ENCODE measurements at regions not wholly inside any gene's neighbourhood (a gene's known extent, or its start where the extent isn't known, plus 50 kb on each side); places are given as distances from the start of the nearest gene placed in this dataset.

GRCh38 chr19:13600091-13600490 lies 93.8 kb upstream of the CACNA1A start:
- H3K9ac ChIP-seq (ENCODE audit: low read length): no peak overlapping the region
- POLR2A ChIA-PET: no interaction called here
- no peaks in the 10 kb centered on the region for H3K79me2 ChIP-seq (ENCODE audit: insufficient read depth, low read length)
- TF ChIP-seq ZNF274 (IDR thresholded peaks at IDR 0.05; ENCODE audit: low read depth, low read length) (no peak), TCF7L2 (IDR thresholded peaks at IDR 0.05; ENCODE audit: borderline replicate concordance, extremely low read depth, insufficient read depth, insufficient read length) (no peak), ATF3 (IDR thresholded peaks at IDR 0.05) (no peak), JUND (IDR thresholded peaks at IDR 0.05) (no peak)
- H3K9me2 ChIP-seq (ENCODE audit: insufficient read depth): no peaks in the 10 kb centered on the region
- H3K4me2 ChIP-seq (ENCODE audit: low read length): no peak overlapping the region
- no peak overlapping the region for H2AFZ ChIP-seq (ENCODE audit: low read depth, low read length, poor library complexity, severe bottlenecking)
- CTCF ChIA-PET: interaction anchor here (0.9 to 7.0 kb wide), 2 partner anchors 122 to 262 kb away, joined by 3 to 42 read pairs; no protein-coding TSS in a partner anchor
- ATAC-seq: no peak
- no peaks in the 10 kb centered on the region for H3K9me3 ChIP-seq (ENCODE audit: control insufficient read depth in 1 of 2, insufficient read depth in 1 of 2, low read depth in 1 of 2, low read length in 2 of 2)
- no peaks in the 10 kb centered on the region for H3K36me3 ChIP-seq (ENCODE audit: control insufficient read depth in 1 of 2, insufficient read depth in 2 of 2, low read length in 2 of 2)
- RAD21 ChIA-PET (ENCODE audit: low non-redundant PET in 1 of 2, low total read pairs in 2 of 2, uncharacterized antibody in 2 of 2, unreplicated experiment in 2 of 2): no interaction called here
- DNase-seq (ENCODE audit: low read depth, low spot score): no peak
- H3K4me3 ChIP-seq (replicated peaks in 1 of 2; ENCODE audit: low read depth in 1 of 2, low read length in 2 of 2): no peak overlapping the region
- no TSS peak for BruUV-seq (replicated peaks)
- no peak overlapping the region for H3K27ac ChIP-seq (ENCODE audit: low read depth, low read length)
- H3K4me1 ChIP-seq (ENCODE audit: control insufficient read depth in 1 of 2, insufficient read depth in 2 of 2, low read length in 2 of 2): no peaks in the 10 kb centered on the region
- no peaks in the 10 kb centered on the region for H4K20me1 ChIP-seq (ENCODE audit: insufficient read depth)
- H3K27me3 ChIP-seq (ENCODE audit: insufficient read depth, low read length): 0 out of 2 replicates have a peak, but pooled peaks cover 4% of the 10 kb centered on the region
- intact Hi-C loops (cut with micrococcal nuclease): no loop called here

DNA sequence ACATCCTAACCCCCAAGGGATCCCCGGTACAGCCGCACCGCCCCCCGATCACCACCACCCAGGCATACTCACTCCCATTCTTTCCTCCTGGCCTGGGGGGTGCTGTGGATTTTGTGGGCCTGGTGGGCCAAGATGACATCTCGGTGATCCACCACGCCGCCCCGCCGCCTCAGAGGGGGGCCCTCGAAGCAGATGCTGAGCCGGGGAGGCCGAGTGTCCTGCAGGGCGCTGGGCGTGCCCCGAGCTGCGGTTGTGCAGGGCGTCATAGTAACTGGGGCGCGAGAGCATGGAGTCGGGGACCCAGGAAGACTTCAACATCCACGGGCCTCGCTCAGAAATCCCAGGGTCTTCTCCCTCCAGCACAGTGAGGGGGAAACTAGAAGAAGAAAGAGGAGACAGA lies 93.4 kb upstream of the CACNA1A start:
- ChIA-PET CTCF (interaction anchor here (0.9 to 7.0 kb wide), 2 partner anchors 122 to 262 kb away, joined by 3 to 42 read pairs; no protein-coding TSS in a partner anchor), RAD21 (ENCODE audit: low non-redundant PET in 1 of 2, low total read pairs in 2 of 2, uncharacterized antibody in 2 of 2, unreplicated experiment in 2 of 2) (interaction anchor here in 1 of 2 experiments (0.7 kb wide), 1 partner anchor 323 kb away, joined by 5 read pairs; no protein-coding TSS in a partner anchor), POLR2A (no interaction called here)
- Histone ChIP-seq H3K27me3 (ENCODE audit: insufficient read depth, low read length) (0 out of 2 replicates have a peak, but pooled peaks cover 4% of the 10 kb centered on the region), H2AFZ (ENCODE audit: low read depth, low read length, poor library complexity, severe bottlenecking) (no peak overlapping the region), H3K36me3 (ENCODE audit: control insufficient read depth in 1 of 2, insufficient read depth in 2 of 2, low read length in 2 of 2) (no peaks in the 10 kb centered on the region), H3K4me1 (ENCODE audit: control insufficient read depth in 1 of 2, insufficient read depth in 2 of 2, low read length in 2 of 2) (no peaks in the 10 kb centered on the region), H3K4me2 (ENCODE audit: low read length) (no peak overlapping the region), H3K9me3 (ENCODE audit: control insufficient read depth in 1 of 2, insufficient read depth in 1 of 2, low read depth in 1 of 2, low read length in 2 of 2) (no peaks in the 10 kb centered on the region), H3K4me3 (replicated peaks in 1 of 2; ENCODE audit: low read depth in 1 of 2, low read length in 2 of 2) (no peak overlapping the region), H4K20me1 (ENCODE audit: insufficient read depth) (no peaks in the 10 kb centered on the region), H3K79me2 (ENCODE audit: insufficient read depth, low read length) (no peaks in the 10 kb centered on the region), H3K9me2 (ENCODE audit: insufficient read depth) (no peaks in the 10 kb centered on the region), H3K27ac (ENCODE audit: low read depth, low read length) (no peak overlapping the region), H3K9ac (ENCODE audit: low read length) (no peak overlapping the region)
- ATAC-seq (no peak), DNase-seq (ENCODE audit: low read depth, low spot score) (no peak)
- intact Hi-C loops (cut with micrococcal nuclease): loop anchor here (5.0 to 10.0 kb wide), 2 partner anchors 173 to 625 kb away; partner anchors contain the start of gene C19orf53
- TF ChIP-seq, protein P1, sequence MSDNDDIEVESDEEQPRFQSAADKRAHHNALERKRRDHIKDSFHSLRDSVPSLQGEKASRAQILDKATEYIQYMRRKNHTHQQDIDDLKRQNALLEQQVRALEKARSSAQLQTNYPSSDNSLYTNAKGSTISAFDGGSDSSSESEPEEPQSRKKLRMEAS (IDR thresholded peaks at IDR 0.05): no peak
- TF ChIP-seq EZH2 (IDR thresholded peaks at IDR 0.05): no peak
- TF ChIP-seq JUND (IDR thresholded peaks at IDR 0.05): no peak
- TF ChIP-seq SRF (IDR thresholded peaks at IDR 0.05; ENCODE audit: low read depth): no peak
- TF ChIP-seq CEBPB (IDR thresholded peaks at IDR 0.05; ENCODE audit: low read depth): no peak
- no peak for TF ChIP-seq ELF1 (IDR thresholded peaks at IDR 0.05; ENCODE audit: borderline replicate concordance, low read depth)
- no peak for TF ChIP-seq REST (IDR thresholded peaks at IDR 0.05; ENCODE audit: low read depth)
- TF ChIP-seq, protein P2, sequence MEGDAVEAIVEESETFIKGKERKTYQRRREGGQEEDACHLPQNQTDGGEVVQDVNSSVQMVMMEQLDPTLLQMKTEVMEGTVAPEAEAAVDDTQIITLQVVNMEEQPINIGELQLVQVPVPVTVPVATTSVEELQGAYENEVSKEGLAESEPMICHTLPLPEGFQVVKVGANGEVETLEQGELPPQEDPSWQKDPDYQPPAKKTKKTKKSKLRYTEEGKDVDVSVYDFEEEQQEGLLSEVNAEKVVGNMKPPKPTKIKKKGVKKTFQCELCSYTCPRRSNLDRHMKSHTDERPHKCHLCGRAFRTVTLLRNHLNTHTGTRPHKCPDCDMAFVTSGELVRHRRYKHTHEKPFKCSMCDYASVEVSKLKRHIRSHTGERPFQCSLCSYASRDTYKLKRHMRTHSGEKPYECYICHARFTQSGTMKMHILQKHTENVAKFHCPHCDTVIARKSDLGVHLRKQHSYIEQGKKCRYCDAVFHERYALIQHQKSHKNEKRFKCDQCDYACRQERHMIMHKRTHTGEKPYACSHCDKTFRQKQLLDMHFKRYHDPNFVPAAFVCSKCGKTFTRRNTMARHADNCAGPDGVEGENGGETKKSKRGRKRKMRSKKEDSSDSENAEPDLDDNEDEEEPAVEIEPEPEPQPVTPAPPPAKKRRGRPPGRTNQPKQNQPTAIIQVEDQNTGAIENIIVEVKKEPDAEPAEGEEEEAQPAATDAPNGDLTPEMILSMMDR (IDR thresholded peaks at IDR 0.05 in 2 of 3, conservative IDR thresholded peaks at IDR 0.05 in 1 of 3; ENCODE audit: borderline replicate concordance in 1 of 3, insufficient read depth in 1 of 3, low read depth in 2 of 3, low read length in 2 of 3): no peak
- no peak for TF ChIP-seq EGR1 (IDR thresholded peaks at IDR 0.05; ENCODE audit: low read depth)
- TF ChIP-seq FOSL1 (IDR thresholded peaks at IDR 0.05; ENCODE audit: low read depth): no peak
- TF ChIP-seq POLR2AphosphoS5 (IDR thresholded peaks at IDR 0.05; ENCODE audit: low read depth, low read length): no peak
- no peak for TF ChIP-seq POLR2A (IDR thresholded peaks at IDR 0.05; ENCODE audit: borderline replicate concordance, extremely low read depth, insufficient read depth, insufficient read length)
- no TSS peak for BruUV-seq (replicated peaks)
